Trophoblast cell (in vitro differentiated cells and primary cell): ENCODE measurements at regions not wholly inside any gene's neighbourhood (a gene's known extent, or its start where the extent isn't known, plus 50 kb on each side); places are given as distances from the start of the nearest gene placed in this dataset.
A peak's percentile ranks its signal among the peaks of the same experiment; 100 is the strongest.

Source experiments
- DNase-seq, 2 donors: peaks; one replicate each; pipeline ENCODE4 v3.0.0-alpha.2; 2016
- H2AFZ ChIP-seq: 2 replicates; pipeline ENCODE4 v1.6.1; 2013; ENCODE audit warnings: low read length, moderate library complexity, mild to moderate bottlenecking; ENCODE audit not compliant: insufficient read depth, poor library complexity
- H2AK5ac ChIP-seq: 2 replicates; pipeline ENCODE4 v1.6.1; 2013; ENCODE audit warnings: mild to moderate bottlenecking, low read length
- H2BK120ac ChIP-seq: 2 replicates; pipeline ENCODE4 v1.6.1; 2013; ENCODE audit warnings: low read length, mild to moderate bottlenecking, moderate library complexity; ENCODE audit not compliant: insufficient read depth, poor library complexity
- H2BK12ac ChIP-seq: 2 replicates; pipeline ENCODE4 v1.6.1; 2013; ENCODE audit warnings: mild to moderate bottlenecking, low read length, moderate library complexity
- H2BK5ac ChIP-seq: 2 replicates; pipeline ENCODE4 v1.6.1; 2013; ENCODE audit warnings: low read length, low read depth, moderate library complexity, mild to moderate bottlenecking; ENCODE audit not compliant: poor library complexity
- H3K14ac ChIP-seq: 2 replicates; pipeline ENCODE4 v1.6.1; 2013; ENCODE audit warnings: mild to moderate bottlenecking, low read length
- H3K18ac ChIP-seq: 2 replicates; pipeline ENCODE4 v1.6.1; 2013; ENCODE audit warnings: mild to moderate bottlenecking, low read length
- H3K23ac ChIP-seq: 2 replicates; pipeline ENCODE4 v1.6.1; 2013; ENCODE audit warnings: low read length
- H3K27ac ChIP-seq: 2 replicates; pipeline ENCODE4 v1.5.1; 2013; ENCODE audit warnings: low read depth, mild to moderate bottlenecking, inconsistent platforms, low read length, moderate library complexity
- H3K27me3 ChIP-seq: 2 replicates; pipeline ENCODE4 v1.6.1; 2013; ENCODE audit warnings: inconsistent platforms, mild to moderate bottlenecking, low read length, moderate library complexity; ENCODE audit not compliant: insufficient read depth
- H3K36me3 ChIP-seq, 2 experiments: 1 replicate in 1 of 2; 2 replicates in 1 of 2; pipeline ENCODE4 v1.6.1; 2013; ENCODE audit warnings: low read length in 2 of 2, mild to moderate bottlenecking in 2 of 2, moderate library complexity in 1 of 2; ENCODE audit not compliant: insufficient read depth in 2 of 2, control insufficient read depth in 1 of 2
- H3K4ac ChIP-seq: 2 replicates; pipeline ENCODE4 v1.6.1; 2013; ENCODE audit warnings: low read depth, mild to moderate bottlenecking, low read length, moderate library complexity
- H3K4me1 ChIP-seq, 2 experiments: 1 replicate in 1 of 2; 2 replicates in 1 of 2; pipeline ENCODE4 v1.6.1; 2013; ENCODE audit warnings: low read length in 2 of 2, mild to moderate bottlenecking in 2 of 2, moderate library complexity in 1 of 2; ENCODE audit not compliant: insufficient read depth in 2 of 2, control insufficient read depth in 1 of 2
- H3K4me2 ChIP-seq: 2 replicates; pipeline ENCODE4 v1.6.1; 2013; ENCODE audit warnings: inconsistent platforms, mild to moderate bottlenecking, low read length, moderate library complexity
- H3K4me3 ChIP-seq: 2 replicates; pipeline ENCODE4 v1.5.1; 2013; ENCODE audit warnings: mild to moderate bottlenecking, low read depth, low read length, inconsistent platforms
- H3K79me1 ChIP-seq: one replicate; pipeline ENCODE4 v1.6.1; 2013; ENCODE audit warnings: low read length
- H3K79me2 ChIP-seq: 2 replicates; pipeline ENCODE4 v1.6.1; 2013; ENCODE audit warnings: low read length, mild to moderate bottlenecking; ENCODE audit not compliant: control insufficient read depth, insufficient read depth, poor library complexity
- H3K9ac ChIP-seq: 2 replicates; pipeline ENCODE4 v1.6.1; 2013; ENCODE audit warnings: mild to moderate bottlenecking, low read length
- H3K9me3 ChIP-seq: 2 replicates; pipeline ENCODE4 v1.6.1; 2013; ENCODE audit warnings: low read depth, mild to moderate bottlenecking, control low read depth, inconsistent platforms, low read length; ENCODE audit not compliant: insufficient read depth
- H4K12ac ChIP-seq: 2 replicates; pipeline ENCODE4 v1.6.1; 2013; ENCODE audit warnings: low read depth, mild to moderate bottlenecking, low read length, moderate library complexity
- H4K8ac ChIP-seq: 2 replicates; pipeline ENCODE4 v1.6.1; 2013; ENCODE audit warnings: low read depth, mild to moderate bottlenecking, low read length, moderate library complexity
- H4K91ac ChIP-seq: one replicate; pipeline ENCODE4 v1.6.1; 2013; ENCODE audit warnings: low read depth, mild to moderate bottlenecking, low read length, moderate library complexity
- WGBS: extraction: QIAGEN DNeasy Blood & Tissue Kit; methylation state at CpG from one replicate; pipeline ENCODE4 v1.1.7; 2013; ENCODE audit warnings: missing lambda C conversion rate; ENCODE audit not compliant: insufficient read length, insufficient coverage; ENCODE audit errors: extremely low coverage; 5-methylcytosine and 5-hydroxymethylcytosine counted together

GRCh38 chr18:10135302-10135926 lies 221.6 kb downstream of the VAPA start:
- no peak overlapping the region for H2BK5ac ChIP-seq
- no peaks in the 10 kb centered on the region for H3K9me3 ChIP-seq
- no peak overlapping the region for H3K18ac ChIP-seq
- peaks cover 26 to 32% of the 10 kb centered on the region in 2 experiments for H3K4me1 ChIP-seq
- no CpG with 5 or more reads among the region's 3 CpGs for WGBS
- H3K23ac ChIP-seq = no peak overlapping the region
- no peak overlapping the region for H2AK5ac ChIP-seq
- H3K79me2 ChIP-seq = no peaks in the 10 kb centered on the region
- no peak overlapping the region for H2AFZ ChIP-seq
- H3K4ac ChIP-seq = no peak overlapping the region
- H3K9ac ChIP-seq = no peak overlapping the region
- no peaks in the 10 kb centered on the region for H3K27me3 ChIP-seq
- no peak overlapping the region for H3K27ac ChIP-seq
- H4K12ac ChIP-seq = no peak overlapping the region
- DNase-seq = no peak
- no peak overlapping the region for H3K14ac ChIP-seq
- no peaks in the 10 kb centered on the region for H3K36me3 ChIP-seq
- H4K91ac ChIP-seq = no peak overlapping the region
- H3K4me3 ChIP-seq = no peak overlapping the region
- H4K8ac ChIP-seq = no peak overlapping the region
- H2BK120ac ChIP-seq = no peak overlapping the region
- H2BK12ac ChIP-seq = no peak overlapping the region
- H3K79me1 ChIP-seq = peaks cover under 1% of the 10 kb centered on the region
- no peak overlapping the region for H3K4me2 ChIP-seq

GRCh38 chr18:10138719-10139118 lies 224.9 kb downstream of the VAPA start:
- no peak overlapping the region for H3K4ac ChIP-seq
- no CpG with 5 or more reads among the region's 3 CpGs for WGBS

GRCh38 chr18:10139783-10140410 lies 226.1 kb downstream of the VAPA start:
- Histone ChIP-seq H3K18ac (no peak overlapping the region), H3K14ac (no peak overlapping the region), H2BK12ac (peak overlapping the region; percentile 56), H4K12ac (no peak overlapping the region), H3K79me2 (no peaks in the 10 kb centered on the region), H4K91ac (no peak overlapping the region), H3K23ac (no peak overlapping the region), H3K27me3 (no peaks in the 10 kb centered on the region), H3K27ac (peak overlapping the region; percentile 20), H3K4me3 (no peak overlapping the region), H2AFZ (no peak overlapping the region), H3K4ac (no peak overlapping the region), H2BK5ac (no peak overlapping the region), H3K9ac (no peak overlapping the region), H3K36me3 (no peaks in the 10 kb centered on the region), H2AK5ac (no peak overlapping the region), H3K79me1 (peaks cover 2% of the 10 kb centered on the region), H3K9me3 (no peaks in the 10 kb centered on the region), H3K4me1 (peaks cover 16 to 18% of the 10 kb centered on the region in 2 experiments), H4K8ac (no peak overlapping the region), H2BK120ac (no peak overlapping the region), H3K4me2 (no peak overlapping the region)
- peak; percentile 75 to 85 for DNase-seq
- WGBS = no CpG with 5 or more reads among the region's 7 CpGs

More at GRCh38 chr18:10138719-10139118, 224.9 kb downstream of the VAPA start:
- H3K79me1 ChIP-seq = peaks cover 2% of the 10 kb centered on the region
- no peaks in the 10 kb centered on the region for H3K9me3 ChIP-seq
- H3K14ac ChIP-seq = no peak overlapping the region
- H3K27me3 ChIP-seq = no peaks in the 10 kb centered on the region
- H4K8ac ChIP-seq = no peak overlapping the region
- H3K4me1 ChIP-seq = peaks cover 21 to 23% of the 10 kb centered on the region in 2 experiments
- no peak overlapping the region for H3K9ac ChIP-seq
- no peak overlapping the region for H2BK5ac ChIP-seq
- no peaks in the 10 kb centered on the region for H3K79me2 ChIP-seq
- H3K36me3 ChIP-seq = no peaks in the 10 kb centered on the region
- no peak overlapping the region for H3K27ac ChIP-seq
- no peak overlapping the region for H2AK5ac ChIP-seq
- H3K18ac ChIP-seq = no peak overlapping the region
- no peak overlapping the region for H3K4me3 ChIP-seq
- no peak overlapping the region for H3K4me2 ChIP-seq
- no peak overlapping the region for H2BK120ac ChIP-seq
- peak in 1 of 2 donors; percentile 18 for DNase-seq
- H3K23ac ChIP-seq = no peak overlapping the region
- no peak overlapping the region for H4K12ac ChIP-seq
- H2BK12ac ChIP-seq = no peak overlapping the region
- H4K91ac ChIP-seq = no peak overlapping the region
- H2AFZ ChIP-seq = no peak overlapping the region

GRCh38 chr18:10140461-10141282 lies 226.9 kb downstream of the VAPA start:
- Histone ChIP-seq H3K4ac (no peak overlapping the region), H3K18ac (peak overlapping the region; percentile 4), H3K4me2 (no peak overlapping the region), H3K9me3 (no peaks in the 10 kb centered on the region), H2AFZ (no peak overlapping the region), H3K36me3 (no peaks in the 10 kb centered on the region), H3K9ac (no peak overlapping the region), H3K4me3 (no peak overlapping the region), H4K12ac (no peak overlapping the region), H3K4me1 (peaks cover 20 to 23% of the 10 kb centered on the region in 2 experiments), H3K27ac (peak overlapping the region; percentile 20), H4K8ac (no peak overlapping the region), H3K23ac (no peak overlapping the region), H2BK120ac (peak overlapping the region; percentile 37), H4K91ac (peak overlapping the region; percentile 16), H2BK12ac (peak overlapping the region; percentile 56), H3K14ac (peak overlapping the region; percentile 47), H3K79me1 (peaks cover 2% of the 10 kb centered on the region), H3K79me2 (no peaks in the 10 kb centered on the region), H2BK5ac (no peak overlapping the region), H3K27me3 (no peaks in the 10 kb centered on the region), H2AK5ac (no peak overlapping the region)
- peak; percentile 45 to 60 for DNase-seq
- WGBS = no CpG with 5 or more reads among the region's 7 CpGs
